PC-9 (cell line): ENCODE measurements at regions not wholly inside any gene's neighbourhood (a gene's known extent, or its start where the extent isn't known, plus 50 kb on each side); places are given as distances from the start of the nearest gene placed in this dataset.

ENCODE experiments used
- BruUV-seq: library from RNA; stranded (reverse); fragments of 400-500 nt; replicated peaks from 2 replicates; lab custom pipeline; 2021; lab: Mats Ljungman, UMichigan
- CTCF ChIA-PET: fragments of 300-600 bp; sonication (Branson Sonifier 250); formaldehyde crosslinking; loops from one replicate; lab custom pipeline; 2022; ENCODE audit warnings: antibody characterized with exemption; lab: Charles Lee
- POLR2A ChIA-PET: fragments of 300-600 bp; sonication (Branson Sonifier 250); formaldehyde crosslinking; loops from one replicate; lab custom pipeline; 2022; ENCODE audit warnings: antibody characterized with exemption; ENCODE audit not compliant: unreplicated experiment; lab: Charles Lee
- DNase-seq, 2 experiments: peaks; one replicate each; pipeline versions ENCODE4 v3.0.0 to v3.0.0-alpha.2; 2015 to 2022; ENCODE audit warnings: mixed read lengths in 1 of 2
- H2AFZ ChIP-seq: fragments of 200-600 bp; sonication (generic); 2 replicates; pipeline ENCODE4 v1.8.1; 2017; ENCODE audit warnings: antibody characterized with exemption
- H3F3A ChIP-seq: fragments of 200-600 bp; sonication (generic); 2 replicates; pipeline ENCODE4 v1.8.1; 2017; ENCODE audit warnings: antibody characterized with exemption, mild to moderate bottlenecking, low read depth; ENCODE audit not compliant: insufficient read depth
- H3K27ac ChIP-seq: fragments of 200-600 bp; sonication (generic); 2 replicates; pipeline ENCODE4 v1.6.1; 2016; ENCODE audit warnings: mixed run types
- H3K27me3 ChIP-seq: fragments of 200-600 bp; sonication (generic); 2 replicates; pipeline ENCODE4 v1.6.1; 2016; ENCODE audit warnings: low read depth, mixed run types; ENCODE audit not compliant: insufficient read depth
- H3K36me3 ChIP-seq: fragments of 200-600 bp; sonication (generic); 2 replicates; pipeline ENCODE4 v1.6.1; 2016; ENCODE audit warnings: low read depth, mixed run types
- H3K4me1 ChIP-seq: fragments of 200-600 bp; sonication (generic); replicated peaks from 2 replicates; pipeline ENCODE4 v1.6.1; 2016; ENCODE audit warnings: mixed run types; ENCODE audit not compliant: insufficient read depth
- H3K4me2 ChIP-seq: fragments of 200-600 bp; sonication (generic); 2 replicates; pipeline ENCODE4 v1.6.1; 2017; ENCODE audit warnings: mixed run types
- H3K4me3 ChIP-seq: fragments of 200-600 bp; sonication (generic); 2 replicates; pipeline ENCODE4 v1.6.1; 2016; ENCODE audit warnings: mixed run types
- H3K79me2 ChIP-seq: fragments of 200-600 bp; sonication (generic); 2 replicates; pipeline ENCODE4 v1.6.1; 2017; ENCODE audit warnings: low read depth, mixed run types
- H3K9me2 ChIP-seq: fragments of 200-600 bp; sonication (generic); 2 replicates; pipeline ENCODE4 v1.8.1; 2017; ENCODE audit warnings: mild to moderate bottlenecking; ENCODE audit not compliant: insufficient read depth
- H3K9me3 ChIP-seq: fragments of 200-600 bp; sonication (generic); 2 replicates; pipeline ENCODE4 v1.8.1; 2016; ENCODE audit warnings: low read depth; ENCODE audit not compliant: insufficient read depth
- H4K20me1 ChIP-seq: fragments of 200-600 bp; sonication (generic); 2 replicates; pipeline ENCODE4 v1.8.1; 2017; ENCODE audit not compliant: insufficient read depth
- EZH2 ChIP-seq: fragments of 200-600 bp; sonication (generic); IDR thresholded peaks from 2 replicates; pipeline ENCODE4 v1.8.0; 2017; ENCODE audit warnings: antibody characterized with exemption, low read depth
- intact Hi-C: fragments of 100-400 bp; cut with micrococcal nuclease; formaldehyde crosslinking; loops from one replicate; pipeline ENCODE4 v1.10.0; 2022; ENCODE audit not compliant: unreplicated experiment
- TF ChIP-seq, protein P1 (sequence below): fragments of 200-600 bp; sonication (generic); conservative IDR thresholded peaks from 2 replicates; pipeline ENCODE4 v1.6.1; 2017; ENCODE audit warnings: mixed run types, antibody characterized with exemption, mild to moderate bottlenecking, moderate library complexity

- no peak overlapping the region for H3K4me2 ChIP-seq
- H3F3A ChIP-seq: no peaks in the 10 kb centered on the region
- H4K20me1 ChIP-seq: no peaks in the 10 kb centered on the region
- no peak for TF ChIP-seq EZH2
- TF ChIP-seq, protein P1, sequence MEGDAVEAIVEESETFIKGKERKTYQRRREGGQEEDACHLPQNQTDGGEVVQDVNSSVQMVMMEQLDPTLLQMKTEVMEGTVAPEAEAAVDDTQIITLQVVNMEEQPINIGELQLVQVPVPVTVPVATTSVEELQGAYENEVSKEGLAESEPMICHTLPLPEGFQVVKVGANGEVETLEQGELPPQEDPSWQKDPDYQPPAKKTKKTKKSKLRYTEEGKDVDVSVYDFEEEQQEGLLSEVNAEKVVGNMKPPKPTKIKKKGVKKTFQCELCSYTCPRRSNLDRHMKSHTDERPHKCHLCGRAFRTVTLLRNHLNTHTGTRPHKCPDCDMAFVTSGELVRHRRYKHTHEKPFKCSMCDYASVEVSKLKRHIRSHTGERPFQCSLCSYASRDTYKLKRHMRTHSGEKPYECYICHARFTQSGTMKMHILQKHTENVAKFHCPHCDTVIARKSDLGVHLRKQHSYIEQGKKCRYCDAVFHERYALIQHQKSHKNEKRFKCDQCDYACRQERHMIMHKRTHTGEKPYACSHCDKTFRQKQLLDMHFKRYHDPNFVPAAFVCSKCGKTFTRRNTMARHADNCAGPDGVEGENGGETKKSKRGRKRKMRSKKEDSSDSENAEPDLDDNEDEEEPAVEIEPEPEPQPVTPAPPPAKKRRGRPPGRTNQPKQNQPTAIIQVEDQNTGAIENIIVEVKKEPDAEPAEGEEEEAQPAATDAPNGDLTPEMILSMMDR: no peak
- H2AFZ ChIP-seq: no peak overlapping the region
- H3K9me2 ChIP-seq: no peaks in the 10 kb centered on the region
- H3K4me3 ChIP-seq: no peak overlapping the region
- no peaks in the 10 kb centered on the region for H3K9me3 ChIP-seq
- intact Hi-C loops: no loop called here
- ChIA-PET POLR2A (no interaction called here), CTCF (no interaction called here)
- H3K36me3 ChIP-seq: no peaks in the 10 kb centered on the region
- H3K79me2 ChIP-seq: no peaks in the 10 kb centered on the region
- no peaks in the 10 kb centered on the region for H3K27me3 ChIP-seq
- DNase-seq: no peak
- H3K27ac ChIP-seq: no peak overlapping the region
- H3K4me1 ChIP-seq: no peaks in the 10 kb centered on the region
- BruUV-seq: no TSS peak
Measured at GRCh38 chr18:41216341-41217003, 738.6 kb upstream of the PIK3C3 start.

- Histone ChIP-seq H3K36me3 (no peaks in the 10 kb centered on the region), H2AFZ (no peak overlapping the region), H3K4me2 (no peak overlapping the region), H3K4me1 (no peaks in the 10 kb centered on the region), H3K27ac (no peak overlapping the region), H4K20me1 (no peaks in the 10 kb centered on the region), H3K4me3 (no peak overlapping the region), H3K27me3 (no peaks in the 10 kb centered on the region), H3K9me3 (no peaks in the 10 kb centered on the region), H3K79me2 (no peaks in the 10 kb centered on the region), H3K9me2 (no peaks in the 10 kb centered on the region), H3F3A (no peaks in the 10 kb centered on the region)
- no peak for DNase-seq
- TF ChIP-seq, protein P1: no peak
- no peak for TF ChIP-seq EZH2
- BruUV-seq: no TSS peak
- ChIA-PET CTCF (no interaction called here), POLR2A (no interaction called here)
- intact Hi-C loops: no loop called here
Measured at GRCh38 chr18:41207706-41208105, 747.3 kb upstream of the PIK3C3 start.

GRCh38 chr18:41206341-41206830 is 748.6 kb upstream of the PIK3C3 start:
- Histone ChIP-seq H3K9me2 (no peaks in the 10 kb centered on the region), H3K27ac (no peak overlapping the region), H4K20me1 (no peaks in the 10 kb centered on the region), H2AFZ (no peak overlapping the region), H3K4me3 (no peak overlapping the region), H3K4me1 (no peaks in the 10 kb centered on the region), H3K79me2 (no peaks in the 10 kb centered on the region), H3K27me3 (no peaks in the 10 kb centered on the region), H3K36me3 (no peaks in the 10 kb centered on the region), H3K4me2 (no peak overlapping the region), H3F3A (no peaks in the 10 kb centered on the region), H3K9me3 (no peaks in the 10 kb centered on the region)
- no peak for DNase-seq
- TF ChIP-seq, protein P1: no peak
- no peak for TF ChIP-seq EZH2
- POLR2A ChIA-PET: no interaction called here
- intact Hi-C loops: no loop called here
- CTCF ChIA-PET: no interaction called here
- BruUV-seq: no TSS peak
